ENCODE measurements at regions not wholly inside any gene's neighbourhood (a gene's known extent, or its start where the extent isn't known, plus 50 kb on each side); places are given as distances from the start of the nearest gene placed in this dataset.

DNA sequence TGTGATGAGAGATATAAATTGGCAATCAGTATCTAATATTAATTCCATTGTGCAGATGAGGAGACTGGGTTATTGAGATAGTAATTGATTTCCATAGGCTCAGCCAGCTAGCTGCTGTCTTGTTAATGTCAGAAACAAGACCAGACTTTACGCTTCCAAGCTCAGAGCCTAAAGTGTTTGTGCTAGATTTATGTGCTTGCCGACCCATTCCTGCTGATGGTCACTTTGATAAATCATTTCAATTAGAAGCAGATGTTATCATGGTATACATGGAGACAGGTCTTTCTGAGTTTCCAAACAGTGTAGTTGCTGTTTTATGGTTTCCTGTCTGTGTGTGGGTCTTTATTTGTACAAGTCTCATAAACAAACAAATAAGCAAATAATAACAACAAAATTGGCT lies 92.8 kb downstream of the AQP4 start:
- WGBS (ENCODE audit: insufficient coverage) = 100% methylated on average over 1 of the region's 2 CpGs
- Mint-ChIP-seq H3K27me3 (ENCODE audit: low read depth in 3 of 3) (no peaks in the 10 kb centered on the region), H3K4me3 (no peak overlapping the region), H3K27ac (no peak overlapping the region), H3K36me3 (no peaks in the 10 kb centered on the region), H3K4me1 (peaks cover 28% of the 10 kb centered on the region), H3K9me3 (peaks cover 0 to 3% (median 0%) of the 10 kb centered on the region in 7 donors)
- Histone ChIP-seq H4K20me1 (ENCODE audit: insufficient read depth, low read length) (no peaks in the 10 kb centered on the region), H3K79me2 (ENCODE audit: insufficient read depth, low read length) (no peaks in the 10 kb centered on the region), H3K36me3 (replicated peaks in 1 of 2; ENCODE audit: control insufficient read depth in 1 of 2, insufficient read depth in 2 of 2, low read length in 2 of 2) (no peaks in the 10 kb centered on the region), H3K27ac (ENCODE audit: low read depth in 1 of 2, low read length in 2 of 2) (no peak overlapping the region), H3K27me3 (ENCODE audit: control insufficient read depth in 2 of 2, insufficient read depth in 2 of 2, low read length in 2 of 2) (no peaks in the 10 kb centered on the region), H3K4me2 (replicated peaks; ENCODE audit: extremely low read depth, low read length, poor library complexity, severe bottlenecking) (no peak overlapping the region), H3K9me3 (replicated peaks in 1 of 2; ENCODE audit: control insufficient read depth in 1 of 2, insufficient read depth in 1 of 2, low read length in 2 of 2) (no peaks in the 10 kb centered on the region), H3K4me1 (ENCODE audit: control insufficient read depth in 1 of 2, insufficient read depth in 2 of 2, low read length in 2 of 2) (peaks cover 22 to 35% of the 10 kb centered on the region in 2 donors), H2AFZ (ENCODE audit: insufficient read depth, low read depth, low read length, poor library complexity, severe bottlenecking) (no peak overlapping the region), H3K9ac (ENCODE audit: insufficient read depth, low read length, poor library complexity, severe bottlenecking) (no peak overlapping the region), H3K4me3 (replicated peaks in 1 of 3; ENCODE audit: low read depth in 2 of 3, low read length in 3 of 3) (no peak overlapping the region)
- TF ChIP-seq, protein P1, sequence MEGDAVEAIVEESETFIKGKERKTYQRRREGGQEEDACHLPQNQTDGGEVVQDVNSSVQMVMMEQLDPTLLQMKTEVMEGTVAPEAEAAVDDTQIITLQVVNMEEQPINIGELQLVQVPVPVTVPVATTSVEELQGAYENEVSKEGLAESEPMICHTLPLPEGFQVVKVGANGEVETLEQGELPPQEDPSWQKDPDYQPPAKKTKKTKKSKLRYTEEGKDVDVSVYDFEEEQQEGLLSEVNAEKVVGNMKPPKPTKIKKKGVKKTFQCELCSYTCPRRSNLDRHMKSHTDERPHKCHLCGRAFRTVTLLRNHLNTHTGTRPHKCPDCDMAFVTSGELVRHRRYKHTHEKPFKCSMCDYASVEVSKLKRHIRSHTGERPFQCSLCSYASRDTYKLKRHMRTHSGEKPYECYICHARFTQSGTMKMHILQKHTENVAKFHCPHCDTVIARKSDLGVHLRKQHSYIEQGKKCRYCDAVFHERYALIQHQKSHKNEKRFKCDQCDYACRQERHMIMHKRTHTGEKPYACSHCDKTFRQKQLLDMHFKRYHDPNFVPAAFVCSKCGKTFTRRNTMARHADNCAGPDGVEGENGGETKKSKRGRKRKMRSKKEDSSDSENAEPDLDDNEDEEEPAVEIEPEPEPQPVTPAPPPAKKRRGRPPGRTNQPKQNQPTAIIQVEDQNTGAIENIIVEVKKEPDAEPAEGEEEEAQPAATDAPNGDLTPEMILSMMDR (IDR thresholded peaks at IDR 0.05) = no peak
- intact Hi-C loops (cut with micrococcal nuclease) = loop anchor here in 1 of 2 donors (10.0 kb wide), 1 partner anchor 148 kb away; no protein-coding TSS in a partner anchor
- no peak for DNase-seq

DNA sequence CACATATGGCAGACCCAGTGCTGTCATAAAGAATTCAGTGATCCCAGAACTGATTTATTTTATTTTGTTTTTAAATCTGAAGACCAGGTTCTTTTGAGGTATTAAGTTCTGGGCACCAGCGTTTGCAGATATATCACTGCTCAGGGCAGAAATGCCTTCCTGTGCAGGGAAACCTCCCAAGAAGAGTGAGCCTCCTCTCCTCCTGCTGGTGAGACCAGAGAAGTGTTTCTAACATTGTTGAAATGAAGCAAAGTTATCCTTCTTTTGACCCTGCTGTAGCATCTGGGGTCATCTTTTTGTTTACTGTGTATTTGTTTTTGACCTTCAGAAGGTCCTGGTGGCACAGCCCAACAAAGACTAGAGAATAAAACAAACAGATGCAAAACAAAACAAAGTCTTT lies 94.0 kb downstream of the AQP4 start:
- Histone ChIP-seq H3K4me1 (ENCODE audit: control insufficient read depth in 1 of 2, insufficient read depth in 2 of 2, low read length in 2 of 2) (peaks cover 10 to 23% of the 10 kb centered on the region in 2 donors), H3K79me2 (ENCODE audit: insufficient read depth, low read length) (no peaks in the 10 kb centered on the region), H3K27ac (ENCODE audit: low read depth in 1 of 2, low read length in 2 of 2) (no peak overlapping the region), H3K36me3 (replicated peaks in 1 of 2; ENCODE audit: control insufficient read depth in 1 of 2, insufficient read depth in 2 of 2, low read length in 2 of 2) (no peaks in the 10 kb centered on the region), H3K9me3 (replicated peaks in 1 of 2; ENCODE audit: control insufficient read depth in 1 of 2, insufficient read depth in 1 of 2, low read length in 2 of 2) (peaks cover 4 to 7% of the 10 kb centered on the region in 2 donors), H2AFZ (ENCODE audit: insufficient read depth, low read depth, low read length, poor library complexity, severe bottlenecking) (no peak overlapping the region), H3K27me3 (ENCODE audit: control insufficient read depth in 2 of 2, insufficient read depth in 2 of 2, low read length in 2 of 2) (no peaks in the 10 kb centered on the region), H4K20me1 (ENCODE audit: insufficient read depth, low read length) (no peaks in the 10 kb centered on the region), H3K9ac (ENCODE audit: insufficient read depth, low read length, poor library complexity, severe bottlenecking) (no peak overlapping the region), H3K4me3 (replicated peaks in 1 of 3; ENCODE audit: low read depth in 2 of 3, low read length in 3 of 3) (no peak overlapping the region), H3K4me2 (replicated peaks; ENCODE audit: extremely low read depth, low read length, poor library complexity, severe bottlenecking) (no peak overlapping the region)
- Mint-ChIP-seq H3K27ac (no peak overlapping the region), H3K4me3 (no peak overlapping the region), H3K4me1 (peaks cover 17% of the 10 kb centered on the region), H3K9me3 (peaks cover 2 to 11% (median 7%) of the 10 kb centered on the region in 7 donors), H3K36me3 (no peaks in the 10 kb centered on the region), H3K27me3 (ENCODE audit: low read depth in 3 of 3) (peaks cover 0 to 3% (median 0%) of the 10 kb centered on the region in 3 donors)
- peak in 1 of 3 donors; percentile 26 for DNase-seq
- TF ChIP-seq, protein P1 (IDR thresholded peaks at IDR 0.05) = peak; percentile 61
- intact Hi-C loops (cut with micrococcal nuclease) = loop anchor here in 1 of 2 donors (10.0 kb wide), 1 partner anchor 147 kb away; no protein-coding TSS in a partner anchor
- 14% methylated on average over 1 of the region's 1 CpG for whole genome bisulfite sequencing (ENCODE audit: insufficient coverage)

Measured in CD14-positive monocyte (primary cell).